ENCODE measurements at regions not wholly inside any gene's neighbourhood (a gene's known extent, or its start where the extent isn't known, plus 50 kb on each side); places are given as distances from the start of the nearest gene placed in this dataset.

DNA sequence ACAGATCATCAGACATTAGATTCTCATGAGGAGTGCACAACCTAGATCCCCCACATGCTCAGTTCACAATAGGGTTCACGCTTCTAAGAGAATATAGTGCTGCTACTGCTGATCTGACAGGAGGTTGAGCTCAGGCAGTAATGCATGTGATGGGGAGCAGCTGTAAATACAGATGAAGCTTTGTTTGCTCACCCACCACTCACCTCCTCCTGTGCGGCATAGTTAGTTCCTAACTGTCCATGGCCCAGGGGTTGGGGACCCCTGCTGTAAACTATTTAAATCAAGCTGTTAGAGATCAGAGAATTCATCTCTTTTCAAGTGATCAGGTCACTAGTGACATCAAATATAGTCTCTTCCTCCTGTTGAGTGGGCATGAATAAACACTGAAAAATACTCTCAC is 88.8 kb upstream of the ACVR2A start:
- H3K27me3 ChIP-seq (ENCODE audit: insufficient read depth, poor library complexity, severe bottlenecking) = peaks cover 2% of the 10 kb centered on the region
- no peak overlapping the region for H3K27ac ChIP-seq (replicated peaks)
- no peak overlapping the region for H3K4me3 ChIP-seq (replicated peaks; ENCODE audit: insufficient read depth, low read length)
- DNase-seq (ENCODE audit: low read depth in 1 of 2, low spot score in 1 of 2) = no peak
- TF ChIP-seq, protein P1, sequence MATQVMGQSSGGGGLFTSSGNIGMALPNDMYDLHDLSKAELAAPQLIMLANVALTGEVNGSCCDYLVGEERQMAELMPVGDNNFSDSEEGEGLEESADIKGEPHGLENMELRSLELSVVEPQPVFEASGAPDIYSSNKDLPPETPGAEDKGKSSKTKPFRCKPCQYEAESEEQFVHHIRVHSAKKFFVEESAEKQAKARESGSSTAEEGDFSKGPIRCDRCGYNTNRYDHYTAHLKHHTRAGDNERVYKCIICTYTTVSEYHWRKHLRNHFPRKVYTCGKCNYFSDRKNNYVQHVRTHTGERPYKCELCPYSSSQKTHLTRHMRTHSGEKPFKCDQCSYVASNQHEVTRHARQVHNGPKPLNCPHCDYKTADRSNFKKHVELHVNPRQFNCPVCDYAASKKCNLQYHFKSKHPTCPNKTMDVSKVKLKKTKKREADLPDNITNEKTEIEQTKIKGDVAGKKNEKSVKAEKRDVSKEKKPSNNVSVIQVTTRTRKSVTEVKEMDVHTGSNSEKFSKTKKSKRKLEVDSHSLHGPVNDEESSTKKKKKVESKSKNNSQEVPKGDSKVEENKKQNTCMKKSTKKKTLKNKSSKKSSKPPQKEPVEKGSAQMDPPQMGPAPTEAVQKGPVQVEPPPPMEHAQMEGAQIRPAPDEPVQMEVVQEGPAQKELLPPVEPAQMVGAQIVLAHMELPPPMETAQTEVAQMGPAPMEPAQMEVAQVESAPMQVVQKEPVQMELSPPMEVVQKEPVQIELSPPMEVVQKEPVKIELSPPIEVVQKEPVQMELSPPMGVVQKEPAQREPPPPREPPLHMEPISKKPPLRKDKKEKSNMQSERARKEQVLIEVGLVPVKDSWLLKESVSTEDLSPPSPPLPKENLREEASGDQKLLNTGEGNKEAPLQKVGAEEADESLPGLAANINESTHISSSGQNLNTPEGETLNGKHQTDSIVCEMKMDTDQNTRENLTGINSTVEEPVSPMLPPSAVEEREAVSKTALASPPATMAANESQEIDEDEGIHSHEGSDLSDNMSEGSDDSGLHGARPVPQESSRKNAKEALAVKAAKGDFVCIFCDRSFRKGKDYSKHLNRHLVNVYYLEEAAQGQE (IDR thresholded peaks at IDR 0.05; ENCODE audit: insufficient replicate concordance, low read depth) = no peak
- TF ChIP-seq POLR2AphosphoS5 (IDR thresholded peaks at IDR 0.05; ENCODE audit: low read depth) (no peak), CTCF (IDR thresholded peaks at IDR 0.05; ENCODE audit: insufficient read depth, low read length) (no peak), SPI1 (IDR thresholded peaks at IDR 0.05; ENCODE audit: borderline replicate concordance, low read depth) (no peak), GABPA (IDR thresholded peaks at IDR 0.05; ENCODE audit: low read depth) (no peak)

DNA sequence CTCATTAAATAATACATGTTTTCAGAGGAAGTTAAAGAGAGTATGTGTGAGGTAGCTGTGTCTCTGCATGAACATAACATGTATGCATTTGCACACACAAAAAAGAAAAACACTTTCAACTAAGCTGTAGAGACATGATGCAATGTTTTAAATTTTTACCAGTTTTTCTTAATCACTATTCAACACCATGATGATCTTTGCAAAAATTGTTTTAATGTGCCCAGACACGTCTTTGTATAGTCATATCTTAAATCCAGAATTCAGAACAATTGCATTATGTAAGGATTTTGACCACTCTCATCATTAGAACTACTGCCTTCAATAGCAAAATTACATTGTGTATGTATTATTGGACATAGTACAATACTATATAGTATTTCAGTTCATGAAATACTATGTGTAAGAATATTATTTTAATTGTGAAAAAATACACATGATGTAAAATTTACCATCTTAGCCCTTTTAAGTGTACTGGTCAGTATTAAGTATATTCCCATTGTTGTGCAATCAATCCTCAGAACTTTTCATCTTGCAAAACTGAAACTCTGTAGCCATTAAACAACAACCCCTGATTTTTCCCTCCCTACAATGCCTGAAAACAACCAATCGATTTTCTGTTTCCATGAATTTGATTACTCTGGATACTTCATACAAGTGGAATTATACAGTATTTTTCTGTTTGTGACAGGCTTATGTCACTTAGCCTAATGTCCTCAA is 104.5 kb upstream of the ACVR2A start:
- no peak overlapping the region for H3K4me3 ChIP-seq (replicated peaks; ENCODE audit: insufficient read depth, low read length)
- no peak for DNase-seq (ENCODE audit: low read depth in 1 of 2, low spot score in 1 of 2)
- TF ChIP-seq SPI1 (IDR thresholded peaks at IDR 0.05; ENCODE audit: borderline replicate concordance, low read depth) = no peak
- TF ChIP-seq POLR2AphosphoS5 (IDR thresholded peaks at IDR 0.05; ENCODE audit: low read depth) = no peak
- no peak for TF ChIP-seq CTCF (IDR thresholded peaks at IDR 0.05; ENCODE audit: insufficient read depth, low read length)
- TF ChIP-seq, protein P1 (IDR thresholded peaks at IDR 0.05; ENCODE audit: insufficient replicate concordance, low read depth) = no peak
- TF ChIP-seq GABPA (IDR thresholded peaks at IDR 0.05; ENCODE audit: low read depth) = no peak
- no peak overlapping the region for H3K27ac ChIP-seq (replicated peaks)
- no peaks in the 10 kb centered on the region for H3K27me3 ChIP-seq (ENCODE audit: insufficient read depth, poor library complexity, severe bottlenecking)

GRCh38 chr2:147739508-147739907 is 105.3 kb upstream of the ACVR2A start:
- DNase-seq (ENCODE audit: low read depth in 1 of 2, low spot score in 1 of 2) = no peak
- Histone ChIP-seq H3K27me3 (ENCODE audit: insufficient read depth, poor library complexity, severe bottlenecking) (no peaks in the 10 kb centered on the region), H3K4me3 (replicated peaks; ENCODE audit: insufficient read depth, low read length) (no peak overlapping the region), H3K27ac (replicated peaks) (no peak overlapping the region)
- no peak for TF ChIP-seq POLR2AphosphoS5 (IDR thresholded peaks at IDR 0.05; ENCODE audit: low read depth)
- no peak for TF ChIP-seq GABPA (IDR thresholded peaks at IDR 0.05; ENCODE audit: low read depth)
- TF ChIP-seq, protein P1 (IDR thresholded peaks at IDR 0.05; ENCODE audit: insufficient replicate concordance, low read depth) = no peak
- no peak for TF ChIP-seq SPI1 (IDR thresholded peaks at IDR 0.05; ENCODE audit: borderline replicate concordance, low read depth)

Data from HL-60 (cell line).